GM10847 (cell line): ENCODE measurements at regions not wholly inside any gene's neighbourhood (a gene's known extent, or its start where the extent isn't known, plus 50 kb on each side); places are given as distances from the start of the nearest gene placed in this dataset.

Source experiments
- POLR2A ChIP-seq: IDR thresholded peaks from 2 replicates; pipeline ENCODE4 v1.6.1; 2011; ENCODE audit not compliant: insufficient read length; ENCODE audit errors: extremely low read depth

DNA sequence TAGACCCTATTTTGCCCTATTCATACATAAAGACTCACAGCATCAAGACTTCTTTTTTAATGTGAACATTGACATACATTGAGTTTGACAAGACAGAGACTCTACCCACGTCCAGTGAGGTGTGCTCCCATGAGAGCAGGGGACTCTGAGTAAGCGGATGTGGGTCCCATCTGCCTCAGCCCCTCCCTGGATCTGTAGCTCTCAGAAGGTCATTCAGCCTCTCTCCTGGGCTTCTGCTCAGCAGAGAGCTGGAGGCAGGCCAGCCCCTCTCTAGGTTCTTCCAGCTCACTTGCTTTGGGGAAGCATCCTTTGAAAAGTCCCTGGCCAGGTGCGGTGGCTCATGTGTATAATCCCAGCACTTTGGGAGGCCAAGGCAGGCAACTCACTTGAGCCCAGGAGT lies 146.9 kb upstream of the ZMIZ1 start:
- no peak for TF ChIP-seq POLR2A

DNA sequence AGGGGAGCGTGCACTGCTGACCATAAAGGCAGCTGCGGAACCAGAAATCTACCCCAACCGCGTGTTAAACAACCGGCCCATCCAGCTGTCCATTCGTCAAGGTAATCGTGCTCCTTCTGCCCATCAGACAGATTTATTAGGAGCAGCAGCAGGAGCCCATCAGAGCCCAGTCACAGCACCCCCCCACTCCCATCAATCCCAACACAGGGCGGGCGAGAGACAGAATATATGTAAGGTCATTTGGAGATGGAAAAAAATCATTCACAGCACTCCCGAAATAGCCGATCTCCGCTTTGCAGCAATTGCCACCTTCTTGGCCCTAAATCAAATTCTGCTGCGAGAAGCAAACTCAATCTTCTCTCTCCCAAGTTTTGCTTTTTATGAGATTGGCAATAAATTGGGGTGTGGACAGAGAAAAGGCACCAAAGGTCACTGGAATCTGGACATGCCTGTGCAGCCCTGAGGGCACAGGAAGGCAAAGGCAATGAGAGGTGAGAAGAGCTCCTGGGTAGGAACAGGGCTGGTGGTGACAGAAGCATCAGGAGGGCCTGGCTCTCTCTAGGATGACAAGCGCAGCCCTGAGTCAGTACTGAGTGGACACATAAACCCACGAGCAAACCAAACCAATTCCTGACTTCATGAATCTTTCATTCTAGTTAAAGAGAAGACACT lies 145.0 kb upstream of the ZMIZ1 start:
- TF ChIP-seq POLR2A = no peak

DNA sequence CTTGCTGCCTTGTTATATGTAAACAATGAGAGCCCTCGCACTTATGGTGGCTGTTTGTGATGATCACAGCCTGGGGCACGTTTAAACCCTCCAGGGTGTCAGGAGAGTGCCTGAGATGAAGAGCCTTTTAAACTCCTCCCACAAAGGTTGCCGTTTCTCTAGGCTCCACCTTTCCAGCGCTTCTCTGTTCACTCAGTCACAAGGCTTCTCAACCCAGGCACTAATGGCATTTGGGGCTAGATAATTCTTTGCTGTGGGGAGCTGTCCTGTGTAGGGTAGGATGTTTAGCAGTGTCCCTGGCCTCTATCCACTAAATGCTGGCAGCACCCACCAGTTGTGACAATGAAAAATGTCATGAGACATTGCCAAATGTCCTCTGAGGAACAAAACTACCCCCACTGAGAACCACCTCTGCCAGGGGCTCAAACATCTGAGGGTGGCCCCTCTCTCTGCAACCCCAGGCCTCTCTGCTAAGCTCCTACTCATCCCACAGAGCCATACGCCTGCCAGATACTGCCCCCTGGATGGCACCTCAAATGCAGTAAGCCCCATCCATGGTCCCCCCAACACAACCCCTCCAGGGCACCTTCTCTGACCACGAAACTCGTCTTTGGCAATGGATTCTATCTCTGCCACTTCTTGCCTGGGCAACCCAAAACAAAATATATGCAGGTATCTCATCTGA lies 144.3 kb upstream of the ZMIZ1 start:
- TF ChIP-seq POLR2A = no peak

DNA sequence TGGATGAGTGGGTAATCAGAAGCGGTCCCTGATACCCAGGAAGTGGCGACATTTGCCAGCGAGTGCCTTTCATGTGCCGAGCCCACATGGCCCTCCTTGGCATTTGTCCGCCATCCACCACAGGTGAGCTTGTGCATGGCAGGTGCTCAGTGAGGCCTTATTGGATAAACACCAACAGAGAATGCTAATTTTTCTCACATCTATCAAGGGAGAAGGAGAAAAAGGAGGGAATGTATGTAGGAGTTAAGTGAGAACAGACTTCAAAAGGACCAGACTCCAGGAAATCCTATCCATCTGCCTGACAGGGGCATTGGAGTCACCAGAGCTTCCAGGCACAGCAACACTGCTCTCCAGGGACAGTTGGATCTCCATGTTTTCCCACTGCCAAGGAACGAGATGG lies 143.5 kb upstream of the ZMIZ1 start:
- TF ChIP-seq POLR2A = no peak

DNA sequence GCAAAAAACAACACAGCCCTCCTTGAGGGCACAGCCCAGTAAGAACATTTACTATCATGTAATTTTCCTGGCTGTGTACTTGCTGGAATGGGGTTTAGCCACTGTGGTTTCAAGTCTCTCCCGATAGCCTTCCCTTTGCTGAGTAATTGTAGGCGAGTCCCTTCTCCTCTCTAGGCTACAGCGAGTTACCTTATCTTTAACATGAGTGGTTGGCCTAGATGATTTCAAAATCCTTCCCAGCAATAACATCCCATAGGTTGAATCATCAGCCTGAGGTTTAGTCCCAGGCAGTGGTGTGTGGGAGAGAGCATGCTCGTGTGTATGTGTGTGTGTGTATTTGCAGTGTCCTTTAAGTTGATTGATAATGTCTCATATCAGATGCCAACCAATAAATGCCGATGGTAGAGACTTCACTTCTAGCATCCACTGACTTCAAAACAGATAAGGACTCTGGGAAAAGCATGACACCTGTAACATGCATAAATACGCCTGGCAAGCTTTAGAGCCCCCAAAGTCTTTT lies 142.9 kb upstream of the ZMIZ1 start:
- TF ChIP-seq POLR2A = no peak

DNA sequence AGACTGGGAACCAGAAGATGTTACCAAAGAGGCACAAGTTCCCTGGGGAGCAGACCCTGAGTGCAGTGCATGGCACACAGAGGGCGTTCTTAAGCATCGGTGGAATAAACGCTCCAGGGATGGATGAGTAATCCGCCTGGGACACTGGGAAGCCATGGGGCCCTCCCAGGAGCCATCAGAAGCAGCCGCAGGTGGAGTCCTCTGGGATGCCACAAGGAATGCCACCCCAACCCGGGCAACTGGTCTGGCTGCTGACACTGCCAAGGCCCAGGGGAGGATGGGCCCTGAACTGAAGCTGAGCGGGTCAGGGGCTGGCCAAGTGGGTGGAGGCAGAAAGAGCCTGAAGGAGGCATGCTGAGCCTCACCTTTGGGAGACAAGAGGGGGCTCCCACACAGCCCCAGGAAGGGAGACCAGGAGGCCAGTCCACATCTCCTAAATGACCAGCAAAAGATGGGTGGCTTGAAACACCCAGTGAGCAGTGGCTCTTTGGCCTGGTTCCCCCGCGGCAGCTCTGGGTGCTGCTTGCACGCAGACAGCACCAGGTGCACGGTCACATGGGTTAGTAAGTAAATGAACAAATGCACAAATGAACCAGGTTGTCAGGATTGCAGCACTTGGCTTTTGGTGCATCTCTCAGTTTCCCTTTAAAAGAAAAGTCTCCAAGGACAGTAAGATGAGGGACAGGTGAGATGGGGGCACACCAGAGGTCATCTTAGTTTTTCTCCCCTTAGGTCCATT lies 141.3 kb upstream of the ZMIZ1 start:
- no peak for TF ChIP-seq POLR2A

DNA sequence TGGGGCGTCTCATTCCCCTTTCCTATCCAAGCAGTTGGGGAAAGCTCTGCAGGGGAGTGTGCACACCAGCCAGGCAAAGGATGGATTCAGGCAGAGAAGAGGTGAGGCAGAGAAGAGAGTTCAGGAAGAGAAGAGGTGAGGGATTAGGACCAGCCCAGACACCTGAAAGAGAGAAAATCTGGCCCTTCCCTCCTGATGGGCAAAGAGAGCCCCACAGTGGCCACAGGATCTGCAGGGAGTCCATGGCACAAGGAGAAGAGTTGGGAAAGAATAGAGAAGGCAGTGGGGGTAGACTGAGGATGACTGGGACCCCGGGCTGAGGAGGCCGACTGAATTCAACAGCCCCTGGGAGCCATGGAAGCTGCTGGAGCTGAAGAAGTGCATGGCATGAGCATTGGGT lies 140.4 kb upstream of the ZMIZ1 start:
- TF ChIP-seq POLR2A = no peak

DNA sequence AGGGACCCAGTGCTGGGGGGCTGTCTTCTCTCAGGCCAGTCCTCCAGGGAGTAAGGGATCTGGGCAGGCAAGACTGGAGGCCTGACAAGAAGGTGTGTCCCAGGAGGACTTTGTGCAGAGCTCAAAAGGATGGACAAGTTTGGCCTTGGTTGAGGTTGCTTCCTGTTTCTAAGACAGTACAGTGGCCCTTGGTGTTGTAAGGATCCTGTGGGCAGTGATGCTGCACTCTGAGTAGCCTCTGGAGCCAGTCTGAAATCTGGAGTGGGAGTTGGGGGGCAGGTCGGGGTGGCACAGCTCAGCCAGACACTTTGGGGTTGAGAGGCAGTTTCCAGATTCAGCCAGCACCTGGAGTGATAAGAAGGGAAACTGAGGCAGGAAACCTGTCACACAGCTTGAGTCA lies 139.2 kb upstream of the ZMIZ1 start:
- TF ChIP-seq POLR2A = no peak

DNA sequence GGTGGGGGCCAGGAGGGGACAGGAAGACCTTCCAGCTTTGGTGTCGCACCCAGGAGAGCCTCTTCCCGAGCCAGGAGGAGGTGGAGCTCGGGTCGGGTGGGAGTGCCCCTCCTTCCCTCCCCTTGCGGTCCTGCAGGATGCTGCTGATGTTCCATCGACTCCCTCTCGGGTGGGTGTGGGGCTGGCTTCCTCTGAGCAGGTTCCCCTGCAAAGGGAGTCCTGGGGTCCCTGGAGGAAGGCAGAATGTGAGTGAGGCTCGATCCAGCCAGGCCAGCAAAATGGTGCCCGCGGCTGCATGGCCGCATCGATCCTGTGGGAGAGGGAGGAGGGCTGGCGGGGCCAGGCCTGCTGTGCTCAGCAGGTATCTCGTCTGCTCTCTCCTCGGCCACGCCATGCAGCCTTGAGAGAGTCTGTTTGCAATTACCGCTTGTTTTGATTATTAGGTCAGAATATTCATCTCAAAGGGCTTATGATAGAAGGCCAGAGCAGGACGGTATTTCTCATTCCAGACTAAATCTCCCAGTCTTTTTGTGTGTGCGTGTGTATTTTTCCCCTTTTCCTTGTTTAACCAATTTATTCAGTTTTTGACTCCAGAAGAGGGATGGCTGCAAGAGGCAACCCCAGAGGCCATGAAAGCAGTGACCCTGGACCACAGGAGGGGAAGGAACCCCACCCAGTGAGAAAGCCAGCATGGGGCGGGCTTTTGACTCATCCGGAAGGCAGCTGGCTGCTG lies 137.3 kb upstream of the ZMIZ1 start:
- no peak for TF ChIP-seq POLR2A

DNA sequence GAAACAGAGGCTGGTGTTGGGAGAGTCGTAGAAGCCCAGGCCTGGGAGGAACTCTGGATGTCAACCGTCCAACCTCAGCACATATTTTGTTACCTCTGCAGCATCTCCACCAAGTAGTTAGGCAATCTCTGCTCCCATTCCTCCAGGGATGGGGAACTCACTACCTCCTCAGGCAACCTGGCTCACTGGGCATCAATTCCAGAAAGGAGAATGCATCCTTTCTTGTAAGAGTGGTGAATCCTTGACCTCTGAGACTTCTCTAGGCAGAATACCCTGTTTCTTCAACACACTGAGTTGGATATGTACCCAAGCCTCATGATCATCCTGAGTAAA lies 136.7 kb upstream of the ZMIZ1 start:
- no peak for TF ChIP-seq POLR2A

DNA sequence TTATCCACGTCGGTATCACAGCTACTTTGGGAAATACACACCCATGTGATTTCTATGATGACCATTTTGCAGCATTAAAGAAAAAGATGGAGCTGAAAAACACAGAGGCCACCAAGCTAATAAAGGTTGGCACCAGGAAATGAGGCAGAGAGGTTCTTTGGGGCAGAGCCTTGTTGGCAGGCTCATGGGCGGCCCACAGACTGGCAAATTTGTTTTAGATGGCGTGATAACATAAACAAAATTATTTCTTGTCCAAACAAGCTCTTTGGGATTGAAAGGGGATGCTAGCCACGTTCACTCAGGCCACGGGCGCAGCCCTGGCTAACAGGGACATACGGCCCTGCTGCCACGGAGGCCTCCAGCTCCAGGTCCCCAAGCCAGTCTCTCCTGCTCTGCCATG lies 135.9 kb upstream of the ZMIZ1 start:
- TF ChIP-seq POLR2A = no peak

DNA sequence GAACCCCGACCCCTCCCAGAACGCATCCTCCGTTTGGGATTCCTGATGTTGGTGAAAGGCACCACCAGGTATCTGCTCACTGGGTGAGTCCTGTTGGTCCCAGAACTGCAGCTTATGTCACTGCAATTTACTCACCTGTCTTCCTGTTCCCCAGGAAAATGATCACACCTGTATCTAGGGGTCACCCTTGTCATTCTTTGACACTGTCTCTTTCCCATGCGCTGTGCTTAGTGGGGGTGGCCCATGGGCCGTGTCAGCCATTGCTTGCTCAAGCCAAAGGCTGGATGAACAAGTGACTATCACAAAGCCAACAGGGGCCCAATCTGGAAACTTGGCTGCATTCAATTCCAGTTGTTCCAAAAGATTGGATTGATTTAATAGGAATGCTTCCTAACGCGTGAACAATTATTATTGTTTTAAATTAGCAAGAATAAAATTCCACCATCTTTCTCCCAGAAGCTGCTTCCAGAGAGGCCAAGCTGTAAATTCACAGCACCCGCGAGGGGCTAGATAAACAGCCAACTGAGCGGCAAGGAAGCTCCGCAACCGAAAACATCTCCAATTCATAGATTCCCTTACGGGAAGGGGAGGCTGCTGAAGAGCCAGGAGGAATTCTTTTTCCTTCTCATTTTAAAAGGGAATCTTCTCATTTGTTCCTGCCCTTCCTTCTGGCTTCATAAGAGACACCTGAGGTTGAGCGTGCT lies 134.8 kb upstream of the ZMIZ1 start:
- no peak for TF ChIP-seq POLR2A

DNA sequence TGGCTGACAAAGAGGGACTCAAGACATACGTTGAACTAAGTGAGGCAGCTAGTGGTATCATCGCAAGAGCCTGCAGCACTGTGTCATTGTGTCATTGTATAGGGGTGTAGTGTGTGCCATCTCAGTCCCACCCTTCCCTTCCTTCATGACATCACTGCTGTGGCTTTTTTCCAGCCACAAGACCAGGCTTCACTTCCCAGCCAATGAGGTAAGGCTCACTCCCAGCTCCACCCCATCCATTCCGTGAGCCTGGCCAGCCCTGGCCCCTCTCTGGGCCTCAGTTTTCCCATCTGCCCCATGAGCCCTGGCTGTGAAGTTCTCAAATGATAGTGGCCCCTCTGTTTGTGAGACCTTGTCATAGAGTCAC lies 134.3 kb upstream of the ZMIZ1 start:
- TF ChIP-seq POLR2A = no peak

DNA sequence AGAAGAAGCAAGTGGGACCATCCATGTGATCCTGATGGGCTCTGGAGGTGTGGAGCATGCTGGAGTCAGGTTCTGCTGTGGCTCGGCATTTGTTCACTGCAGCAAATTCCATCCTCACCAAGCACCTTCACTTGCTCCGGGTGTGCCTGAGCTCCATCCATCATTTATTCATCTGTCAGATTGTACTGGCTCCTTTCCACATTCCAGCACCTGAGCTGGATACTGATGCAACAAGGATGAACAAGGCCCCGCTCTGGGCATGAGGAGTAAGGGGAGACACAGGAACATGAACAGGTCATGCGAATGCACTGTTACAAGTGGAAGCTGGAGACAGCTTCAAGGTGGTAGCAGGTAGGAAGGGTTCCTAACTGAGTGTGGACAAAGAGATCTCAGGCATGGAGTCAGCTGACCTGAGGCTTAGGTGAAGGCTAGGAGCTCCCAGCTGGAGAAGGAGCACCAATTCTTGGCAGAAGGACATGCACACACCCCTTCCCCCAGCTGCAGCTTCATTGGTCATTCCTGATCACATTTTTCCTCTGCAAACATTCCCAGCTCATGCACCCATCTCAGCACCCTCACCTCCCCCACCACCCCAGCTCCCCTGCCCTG lies 133.7 kb upstream of the ZMIZ1 start:
- TF ChIP-seq POLR2A = no peak
